Transverse colon (tissue), 4 donors: ENCODE measurements at regions not wholly inside any gene's neighbourhood (a gene's known extent, or its start where the extent isn't known, plus 50 kb on each side); places are given as distances from the start of the nearest gene placed in this dataset.

Experiments
- DNase-seq: peaks from one replicate; pipeline ENCODE4 v3.0.0-alpha.2; 2019
- H3K27ac ChIP-seq, 4 donors: fragments of 200-600 bp; sonication (generic); 2 replicates each; pipeline ENCODE4 v1.5.1; 2016 to 2018; ENCODE audit warnings: inconsistent platforms in 4 of 4
- H3K27me3 ChIP-seq: fragments of 200-600 bp; sonication (generic); 2 replicates; pipeline ENCODE4 v1.5.1; 2017; ENCODE audit warnings: inconsistent platforms
- H3K36me3 ChIP-seq, 4 donors: fragments of 200-600 bp; sonication (generic); 2 replicates each; pipeline ENCODE4 v1.5.1; 2017 to 2019; ENCODE audit warnings: inconsistent platforms in 4 of 4
- H3K4me1 ChIP-seq, 4 donors: fragments of 200-600 bp; sonication (generic); 2 replicates each; pipeline ENCODE4 v1.5.1; 2017 to 2020; ENCODE audit warnings: inconsistent platforms in 4 of 4
- H3K4me3 ChIP-seq, 4 donors: fragments of 200-600 bp; sonication (generic); 1 replicate in 1 of 4; 2 replicates in 3 of 4; pipeline versions ENCODE4 v1.5.1 to v1.6.1; 2017 to 2019; ENCODE audit warnings: inconsistent platforms in 4 of 4
- H3K9me3 ChIP-seq, 2 donors: fragments of 200-600 bp; sonication (generic); 2 replicates each; pipeline ENCODE4 v1.5.1; 2017 to 2019; ENCODE audit warnings: inconsistent platforms in 2 of 2
- EP300 ChIP-seq: sonication (generic); formaldehyde crosslinking; IDR thresholded peaks from one replicate; pipeline ENCODE4 v1.6.1; 2017; ENCODE audit warnings: antibody characterized with exemption, low read depth
- POLR2A ChIP-seq: fragments of 450-650 bp; IDR thresholded peaks from one replicate; pipeline ENCODE4 v1.6.1; 2016; ENCODE audit warnings: antibody characterized with exemption, mild to moderate bottlenecking, moderate library complexity
- POLR2AphosphoS5 ChIP-seq, 3 donors: sonication (generic); formaldehyde crosslinking; IDR thresholded peaks; one replicate each; pipeline ENCODE4 v1.6.1; 2016; ENCODE audit warnings: antibody characterized with exemption in 3 of 3
- WGBS, 2 donors: methylation state at CpG; one replicate each; pipeline ENCODE4 v1.1.5; 2018; ENCODE audit warnings: low coverage in 1 of 2; 5-methylcytosine and 5-hydroxymethylcytosine counted together
- in situ Hi-C, 4 donors: fragments of 200-750 bp; cut with MboI; loops; one replicate each; pipeline versions ENCODE4 v1.15.0 to v1.15.1; 2017; ENCODE audit warnings: low sequenced_read_pairs in 3 of 4, low pct_ligation_motif_present in 1 of 4, low pct_unique_long_range_greater_than_20kb in 1 of 4
- intact Hi-C: fragments of 100-400 bp; cut with DNase I; formaldehyde crosslinking; loops from one replicate; pipeline ENCODE4 v1.15.1; 2023; ENCODE audit warnings: low total_unique reads
- TF ChIP-seq, protein P1 (sequence below), 5 experiments: fragments of 200-600 bp in 3 of 5; fragments of 450-650 bp in 2 of 5; sonication (generic) in 3 of 5; IDR thresholded peaks; 1 replicate in 2 of 5; 2 replicates in 3 of 5; pipeline ENCODE4 v1.5.1; 2016 to 2017; ENCODE audit warnings: antibody characterized with exemption in 5 of 5, inconsistent platforms in 3 of 5, mild to moderate bottlenecking in 2 of 5, moderate library complexity in 1 of 5

DNA sequence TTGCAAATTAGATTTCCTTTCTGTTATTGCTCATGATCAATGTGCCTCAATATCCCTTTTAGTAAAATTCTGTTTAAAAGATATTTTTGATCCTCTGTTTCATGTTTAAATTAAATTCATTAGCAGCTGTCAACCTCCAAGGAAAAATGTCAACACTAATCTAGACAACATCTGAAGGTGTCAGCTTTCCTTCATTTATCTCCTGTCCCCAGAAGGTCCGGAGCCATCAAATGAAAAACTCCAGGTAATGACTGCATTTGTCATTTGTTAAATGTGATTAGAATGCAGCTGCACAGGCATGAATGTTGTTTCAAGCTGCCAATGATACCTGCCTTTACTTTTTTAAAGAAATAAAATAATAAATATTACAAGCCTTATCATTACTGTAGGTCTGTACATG, 463.7 kb upstream of the SEMA3A start:
- Histone ChIP-seq H3K27ac (no peak overlapping the region), H3K36me3 (no peaks in the 10 kb centered on the region), H3K4me1 (no peaks in the 10 kb centered on the region), H3K4me3 (no peak overlapping the region), H3K9me3 (no peaks in the 10 kb centered on the region), H3K27me3 (no peaks in the 10 kb centered on the region)
- no peak for DNase-seq
- 57 to 85% methylated on average over 1 of the region's 1 CpG for WGBS, 2 donors
- no peak for TF ChIP-seq EP300
- TF ChIP-seq POLR2A: no peak
- TF ChIP-seq POLR2AphosphoS5 (IDR thresholded peaks at IDR 0.05): no peak
- TF ChIP-seq, protein P1, sequence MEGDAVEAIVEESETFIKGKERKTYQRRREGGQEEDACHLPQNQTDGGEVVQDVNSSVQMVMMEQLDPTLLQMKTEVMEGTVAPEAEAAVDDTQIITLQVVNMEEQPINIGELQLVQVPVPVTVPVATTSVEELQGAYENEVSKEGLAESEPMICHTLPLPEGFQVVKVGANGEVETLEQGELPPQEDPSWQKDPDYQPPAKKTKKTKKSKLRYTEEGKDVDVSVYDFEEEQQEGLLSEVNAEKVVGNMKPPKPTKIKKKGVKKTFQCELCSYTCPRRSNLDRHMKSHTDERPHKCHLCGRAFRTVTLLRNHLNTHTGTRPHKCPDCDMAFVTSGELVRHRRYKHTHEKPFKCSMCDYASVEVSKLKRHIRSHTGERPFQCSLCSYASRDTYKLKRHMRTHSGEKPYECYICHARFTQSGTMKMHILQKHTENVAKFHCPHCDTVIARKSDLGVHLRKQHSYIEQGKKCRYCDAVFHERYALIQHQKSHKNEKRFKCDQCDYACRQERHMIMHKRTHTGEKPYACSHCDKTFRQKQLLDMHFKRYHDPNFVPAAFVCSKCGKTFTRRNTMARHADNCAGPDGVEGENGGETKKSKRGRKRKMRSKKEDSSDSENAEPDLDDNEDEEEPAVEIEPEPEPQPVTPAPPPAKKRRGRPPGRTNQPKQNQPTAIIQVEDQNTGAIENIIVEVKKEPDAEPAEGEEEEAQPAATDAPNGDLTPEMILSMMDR (IDR thresholded peaks at IDR 0.05): no peak
- intact Hi-C loops: no loop called here
- in situ Hi-C loops: loop anchor here in 1 of 4 donors (25.0 kb wide), 1 partner anchor 96 kb away; no protein-coding TSS in a partner anchor

DNA sequence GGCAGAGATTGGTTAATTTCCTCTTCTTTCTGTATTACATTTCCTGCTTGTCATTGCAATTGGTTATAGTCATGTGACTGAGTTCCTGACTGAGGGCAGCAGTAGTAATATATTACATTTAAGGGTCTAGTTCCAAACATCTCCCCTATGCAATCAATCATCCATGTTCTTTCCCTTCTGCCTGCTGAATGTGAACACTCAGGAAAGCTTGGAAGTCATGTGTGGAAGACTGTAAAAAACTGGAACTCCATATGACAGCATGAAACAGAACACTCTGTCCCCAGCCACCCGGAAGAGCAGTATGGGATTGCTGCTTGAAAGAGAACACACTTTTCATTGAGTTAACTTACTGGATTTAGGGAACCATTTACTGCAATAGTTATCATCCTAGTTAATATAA, 459.7 kb upstream of the SEMA3A start:
- Histone ChIP-seq H3K4me1 (no peaks in the 10 kb centered on the region), H3K27me3 (no peaks in the 10 kb centered on the region), H3K27ac (no peak overlapping the region), H3K36me3 (no peaks in the 10 kb centered on the region), H3K4me3 (no peak overlapping the region), H3K9me3 (no peaks in the 10 kb centered on the region)
- intact Hi-C loops: no loop called here
- no peak for TF ChIP-seq EP300
- TF ChIP-seq, protein P1 (IDR thresholded peaks at IDR 0.05): no peak
- no peak for TF ChIP-seq POLR2AphosphoS5 (IDR thresholded peaks at IDR 0.05)
- TF ChIP-seq POLR2A: no peak
- 71 to 82% methylated on average over 1 of the region's 1 CpG for WGBS, 2 donors
- no peak for DNase-seq
- in situ Hi-C loops: loop anchor here in 1 of 4 donors (25.0 kb wide), 1 partner anchor 92 kb away; no protein-coding TSS in a partner anchor

DNA sequence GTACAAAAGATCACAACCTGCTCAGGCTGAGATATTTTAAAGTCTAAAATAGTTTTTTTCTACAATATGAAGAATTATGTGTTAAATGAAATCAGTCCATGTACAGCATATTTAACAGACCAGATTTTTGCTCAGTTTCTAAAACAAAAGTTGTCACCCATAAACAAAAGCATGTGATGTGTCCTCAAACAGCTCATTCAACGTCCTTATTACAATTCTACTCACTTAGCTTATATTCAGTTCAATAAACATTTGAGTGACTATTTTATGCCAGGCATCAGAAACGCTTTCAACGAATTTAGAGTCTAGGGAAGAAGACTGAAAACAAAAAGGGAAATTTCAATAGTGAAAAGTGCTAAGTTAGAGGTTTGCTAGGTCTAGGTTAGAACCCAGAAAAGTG, 457.3 kb upstream of the SEMA3A start:
- DNase-seq: no peak
- intact Hi-C loops: no loop called here
- Histone ChIP-seq H3K4me3 (no peak overlapping the region), H3K4me1 (no peaks in the 10 kb centered on the region), H3K9me3 (no peaks in the 10 kb centered on the region), H3K36me3 (no peaks in the 10 kb centered on the region), H3K27me3 (no peaks in the 10 kb centered on the region), H3K27ac (no peak overlapping the region)
- WGBS, 2 donors: 57 to 69% methylated on average over 3 of the region's 3 CpGs
- in situ Hi-C loops: loop anchor here in 1 of 4 donors (25.0 kb wide), 1 partner anchor 90 kb away; no protein-coding TSS in a partner anchor
- TF ChIP-seq POLR2AphosphoS5 (IDR thresholded peaks at IDR 0.05): no peak
- TF ChIP-seq, protein P1 (IDR thresholded peaks at IDR 0.05): no peak

DNA sequence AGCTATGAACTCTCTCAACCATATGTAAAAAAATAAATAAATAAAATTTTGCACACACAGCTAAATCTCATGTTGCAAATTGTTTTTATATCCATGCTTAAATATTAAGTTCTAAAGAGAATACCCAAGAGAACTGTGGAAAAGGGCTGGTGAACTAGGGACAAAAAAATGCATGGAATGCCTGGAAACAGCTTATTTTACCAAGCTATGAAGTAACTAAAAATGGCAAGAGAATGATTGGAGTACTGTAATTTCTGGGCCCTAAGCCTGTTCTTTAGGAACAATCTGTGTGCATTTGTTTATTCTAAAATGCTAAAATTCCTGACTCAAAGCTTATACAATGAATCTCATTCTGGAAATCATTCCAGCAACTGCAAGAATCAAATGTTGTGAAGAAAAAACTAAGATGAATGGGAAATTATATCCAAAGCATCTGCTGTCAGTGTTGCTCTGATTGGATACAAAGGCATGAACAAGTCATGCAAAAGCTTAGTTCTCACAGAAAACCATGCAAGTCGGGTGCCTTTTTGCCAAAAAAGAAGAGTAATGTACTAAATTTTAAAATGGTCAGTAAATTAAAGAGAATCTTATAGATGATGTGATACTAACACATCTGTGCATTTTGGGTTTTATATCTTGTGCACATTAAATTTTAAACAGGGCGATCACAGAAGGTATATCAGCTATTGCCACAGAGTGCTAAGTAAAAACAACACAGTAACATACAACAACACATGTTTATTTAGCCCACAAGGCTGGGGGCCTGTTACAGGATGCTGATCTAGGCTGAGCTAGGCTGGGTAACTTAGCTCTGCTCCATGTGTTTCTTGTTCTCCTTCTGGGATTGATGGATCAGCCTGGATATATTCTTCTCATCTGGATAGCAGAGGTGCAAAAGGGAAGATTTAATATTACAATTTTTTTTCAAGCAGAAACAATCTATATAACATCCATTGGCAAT, 453.5 kb upstream of the SEMA3A start:
- WGBS, 2 donors: 67 to 75% methylated on average over 2 of the region's 2 CpGs
- intact Hi-C loops (no loop called here), in situ Hi-C loops (no loop called here)
- TF ChIP-seq POLR2AphosphoS5 (IDR thresholded peaks at IDR 0.05) (no peak), EP300 (no peak), POLR2A (no peak)
- TF ChIP-seq, protein P1 (IDR thresholded peaks at IDR 0.05): no peak
- no peak for DNase-seq
- Histone ChIP-seq H3K27ac (no peak overlapping the region), H3K9me3 (no peaks in the 10 kb centered on the region), H3K4me1 (no peaks in the 10 kb centered on the region), H3K4me3 (no peak overlapping the region), H3K27me3 (no peaks in the 10 kb centered on the region), H3K36me3 (no peaks in the 10 kb centered on the region)
